ENCODE measurements at regions not wholly inside any gene's neighbourhood (a gene's known extent, or its start where the extent isn't known, plus 50 kb on each side); places are given as distances from the start of the nearest gene placed in this dataset.

GRCh38 chr6:110043366-110043994 lies 65.4 kb downstream of the GPR6 start:
- no peak for TF ChIP-seq CTCF (conservative IDR thresholded peaks at IDR 0.05; ENCODE audit: low read depth, low read length)
- no peak overlapping the region for H3K4me3 ChIP-seq (IDR thresholded peaks at IDR 0.05; ENCODE audit: insufficient read depth, low read depth, low read length)
- H3K4me1 ChIP-seq (ENCODE audit: low read depth, poor library complexity, severe bottlenecking): no peaks in the 10 kb centered on the region

GRCh38 chr6:110044096-110044495 lies 66.0 kb downstream of the GPR6 start:
- Histone ChIP-seq H3K9ac (no peak overlapping the region), H2AFZ (ENCODE audit: low read depth) (no peak overlapping the region), H3K79me2 (ENCODE audit: insufficient read depth, low read depth) (no peaks in the 10 kb centered on the region), H3K4me3 (IDR thresholded peaks at IDR 0.05; ENCODE audit: insufficient read depth, low read depth, low read length) (no peak overlapping the region), H3K36me3 (ENCODE audit: insufficient read depth) (no peaks in the 10 kb centered on the region), H3K27me3 (ENCODE audit: insufficient read depth, low read depth) (no peaks in the 10 kb centered on the region), H4K20me1 (ENCODE audit: insufficient read depth) (no peaks in the 10 kb centered on the region), H3K4me2 (no peak overlapping the region), H3K4me1 (ENCODE audit: low read depth, poor library complexity, severe bottlenecking) (no peaks in the 10 kb centered on the region), H3K27ac (no peak overlapping the region)
- no peak for TF ChIP-seq CTCF (conservative IDR thresholded peaks at IDR 0.05; ENCODE audit: low read depth, low read length)

More at GRCh38 chr6:110043366-110043994, 65.4 kb downstream of the GPR6 start:
- Histone ChIP-seq H3K27me3 (ENCODE audit: insufficient read depth, low read depth) (no peaks in the 10 kb centered on the region), H3K9ac (no peak overlapping the region), H3K27ac (no peak overlapping the region), H3K36me3 (ENCODE audit: insufficient read depth) (no peaks in the 10 kb centered on the region), H3K79me2 (ENCODE audit: insufficient read depth, low read depth) (no peaks in the 10 kb centered on the region), H2AFZ (ENCODE audit: low read depth) (no peak overlapping the region), H3K4me2 (no peak overlapping the region), H4K20me1 (ENCODE audit: insufficient read depth) (no peaks in the 10 kb centered on the region)

GRCh38 chr6:110044622-110045021 lies 66.5 kb downstream of the GPR6 start:
- Histone ChIP-seq H3K79me2 (ENCODE audit: insufficient read depth, low read depth) (no peaks in the 10 kb centered on the region), H3K4me3 (IDR thresholded peaks at IDR 0.05; ENCODE audit: insufficient read depth, low read depth, low read length) (no peak overlapping the region), H3K4me2 (no peak overlapping the region), H2AFZ (ENCODE audit: low read depth) (no peak overlapping the region), H3K36me3 (ENCODE audit: insufficient read depth) (no peaks in the 10 kb centered on the region), H3K4me1 (ENCODE audit: low read depth, poor library complexity, severe bottlenecking) (no peaks in the 10 kb centered on the region), H3K27ac (no peak overlapping the region), H3K9ac (no peak overlapping the region), H4K20me1 (ENCODE audit: insufficient read depth) (no peaks in the 10 kb centered on the region), H3K27me3 (ENCODE audit: insufficient read depth, low read depth) (no peaks in the 10 kb centered on the region)
- no peak for TF ChIP-seq CTCF (conservative IDR thresholded peaks at IDR 0.05; ENCODE audit: low read depth, low read length)

GRCh38 chr6:110048221-110048875 lies 70.2 kb downstream of the GPR6 start:
- Histone ChIP-seq H3K79me2 (ENCODE audit: insufficient read depth, low read depth) (no peaks in the 10 kb centered on the region), H3K36me3 (ENCODE audit: insufficient read depth) (no peaks in the 10 kb centered on the region), H3K27me3 (ENCODE audit: insufficient read depth, low read depth) (no peaks in the 10 kb centered on the region), H3K4me2 (no peak overlapping the region), H3K4me1 (ENCODE audit: low read depth, poor library complexity, severe bottlenecking) (no peaks in the 10 kb centered on the region), H3K9ac (no peak overlapping the region), H3K4me3 (IDR thresholded peaks at IDR 0.05; ENCODE audit: insufficient read depth, low read depth, low read length) (no peak overlapping the region), H4K20me1 (ENCODE audit: insufficient read depth) (no peaks in the 10 kb centered on the region), H2AFZ (ENCODE audit: low read depth) (no peak overlapping the region), H3K27ac (no peak overlapping the region)
- no peak for TF ChIP-seq CTCF (conservative IDR thresholded peaks at IDR 0.05; ENCODE audit: low read depth, low read length)

All from KMS-11 (cell line).